Caco-2 (cell line): ENCODE measurements at regions not wholly inside any gene's neighbourhood (a gene's known extent, or its start where the extent isn't known, plus 50 kb on each side); places are given as distances from the start of the nearest gene placed in this dataset.

Experiments
- BruUV-seq: library from RNA; stranded (reverse); fragments of 400-500 nt; replicated peaks from 2 replicates; lab custom pipeline; 2021; lab: Mats Ljungman, UMichigan
- CTCF ChIA-PET: fragments of 300-600 bp; sonication (Branson Sonifier 250); formaldehyde crosslinking; loops from one replicate; lab custom pipeline; 2022; ENCODE audit warnings: antibody characterized with exemption; lab: Charles Lee
- POLR2A ChIA-PET: fragments of 300-600 bp; sonication (Branson Sonifier 250); formaldehyde crosslinking; loops from one replicate; lab custom pipeline; 2022; ENCODE audit warnings: antibody characterized with exemption; lab: Charles Lee
- DNase-seq, 2 experiments: peaks; one replicate each; pipeline versions ENCODE4 v3.0.0 to v3.0.0-alpha.2; 2020 to 2022
- H3K27me3 ChIP-seq: replicated peaks from 2 replicates; pipeline ENCODE4 v1.6.0; 2011; ENCODE audit warnings: low read length; ENCODE audit not compliant: control insufficient read depth, insufficient read depth
- H3K36me3 ChIP-seq: 2 replicates; pipeline ENCODE4 v1.5.1; 2011; ENCODE audit warnings: low read length; ENCODE audit not compliant: control insufficient read depth, insufficient read depth
- H3K4me1 ChIP-seq: fragments of 250-450 bp; sonication (Bioruptor Pico); 2 replicates; pipeline ENCODE4 v1.5.1; 2020; ENCODE audit warnings: mild to moderate bottlenecking
- H3K4me3 ChIP-seq: 2 replicates; pipeline ENCODE4 v1.5.1; 2011; ENCODE audit warnings: low read depth, mild to moderate bottlenecking, control low read depth, low read length
- H3K9me3 ChIP-seq: fragments of 250-450 bp; sonication (Bioruptor Pico); 2 replicates; pipeline ENCODE4 v1.5.1; 2020; ENCODE audit warnings: mild to moderate bottlenecking, moderate library complexity
- H3K27ac Mint-ChIP-seq: one replicate; pipeline ENCODE4 v1.8.0; 2022; ENCODE audit warnings: mixed read lengths; ENCODE audit not compliant: unreplicated experiment
- H3K27me3 Mint-ChIP-seq: one replicate; pipeline ENCODE4 v1.8.0; 2022; ENCODE audit warnings: mixed read lengths; ENCODE audit not compliant: insufficient read depth, unreplicated experiment
- H3K36me3 Mint-ChIP-seq: one replicate; pipeline ENCODE4 v1.8.0; 2022; ENCODE audit warnings: mild to moderate bottlenecking, mixed read lengths; ENCODE audit not compliant: insufficient read depth, unreplicated experiment
- H3K4me1 Mint-ChIP-seq: one replicate; pipeline ENCODE4 v1.8.0; 2022; ENCODE audit warnings: low read depth, mixed read lengths; ENCODE audit not compliant: unreplicated experiment
- H3K4me3 Mint-ChIP-seq: one replicate; pipeline ENCODE4 v1.8.0; 2022; ENCODE audit warnings: mild to moderate bottlenecking, moderate library complexity, mixed read lengths; ENCODE audit not compliant: unreplicated experiment
- H3K9me3 Mint-ChIP-seq: one replicate; pipeline ENCODE4 v1.8.0; 2022; ENCODE audit warnings: mixed read lengths; ENCODE audit not compliant: unreplicated experiment
- CTCF ChIP-seq, 2 experiments: fragments of 200-600 bp in 1 of 2; IDR thresholded peaks; 1 replicate in 1 of 2; 2 replicates in 1 of 2; pipeline versions ENCODE4 v1.5.1 to v1.8.0; 2011 to 2022; ENCODE audit warnings: antibody characterized with exemption in 1 of 2, control low read depth in 1 of 2, inconsistent platforms in 1 of 2, low read depth in 1 of 2, low read length in 1 of 2, mild to moderate bottlenecking in 1 of 2, moderate library complexity in 1 of 2; ENCODE audit not compliant: insufficient read depth in 1 of 2, severe bottlenecking in 1 of 2, unreplicated experiment in 1 of 2
- intact Hi-C: fragments of 100-400 bp; cut with micrococcal nuclease; formaldehyde crosslinking; loops from one replicate; pipeline ENCODE4 v1.10.0; 2022; ENCODE audit not compliant: unreplicated experiment

- Mint-ChIP-seq H3K27ac (no peak overlapping the region), H3K4me3 (no peak overlapping the region), H3K4me1 (peaks cover 19% of the 10 kb centered on the region), H3K9me3 (no peaks in the 10 kb centered on the region), H3K36me3 (no peaks in the 10 kb centered on the region), H3K27me3 (no peaks in the 10 kb centered on the region)
- no peak for DNase-seq
- Histone ChIP-seq H3K36me3 (no peaks in the 10 kb centered on the region), H3K4me1 (no peaks in the 10 kb centered on the region), H3K9me3 (no peaks in the 10 kb centered on the region), H3K4me3 (no peak overlapping the region), H3K27me3 (no peaks in the 10 kb centered on the region)
- ChIA-PET POLR2A (no interaction called here), CTCF (no interaction called here)
- intact Hi-C loops: no loop called here
- no TSS peak for BruUV-seq
- TF ChIP-seq CTCF (IDR thresholded peaks at IDR 0.05; ENCODE audit: insufficient read depth in 1 of 2, low read depth in 1 of 2, low read length in 1 of 2, severe bottlenecking in 1 of 2, unreplicated experiment in 1 of 2): no peak
These were observed 87.0 kb downstream of the CD164 start for GRCh38 chr6:109295109-109295773.

- intact Hi-C loops: loop anchor here (5.0 kb wide), 1 partner anchor 106 kb away; no protein-coding TSS in a partner anchor
- H3K36me3 ChIP-seq: no peaks in the 10 kb centered on the region
- Mint-ChIP-seq H3K36me3 (no peaks in the 10 kb centered on the region), H3K4me1 (peaks cover 19% of the 10 kb centered on the region), H3K27me3 (no peaks in the 10 kb centered on the region), H3K9me3 (no peaks in the 10 kb centered on the region), H3K27ac (no peak overlapping the region), H3K4me3 (no peak overlapping the region)
- no peaks in the 10 kb centered on the region for H3K9me3 ChIP-seq
- ChIA-PET POLR2A (no interaction called here), CTCF (no interaction called here)
- no peak overlapping the region for H3K4me3 ChIP-seq
- no peaks in the 10 kb centered on the region for H3K27me3 ChIP-seq
- TF ChIP-seq CTCF (IDR thresholded peaks at IDR 0.05; ENCODE audit: insufficient read depth in 1 of 2, low read depth in 1 of 2, low read length in 1 of 2, severe bottlenecking in 1 of 2, unreplicated experiment in 1 of 2): no peak
- no peaks in the 10 kb centered on the region for H3K4me1 ChIP-seq
- no TSS peak for BruUV-seq
- DNase-seq: no peak
These were observed 89.2 kb downstream of the CD164 start for GRCh38 chr6:109292983-109293586.

- no peak for DNase-seq
- H3K27me3 Mint-ChIP-seq: no peaks in the 10 kb centered on the region
- H3K27me3 ChIP-seq: no peaks in the 10 kb centered on the region
- H3K9me3 ChIP-seq: no peaks in the 10 kb centered on the region
- intact Hi-C loops: loop anchor here (5.0 kb wide), 1 partner anchor 105 kb away; no protein-coding TSS in a partner anchor
- H3K4me3 ChIP-seq: no peak overlapping the region
- no peak for TF ChIP-seq CTCF (IDR thresholded peaks at IDR 0.05; ENCODE audit: insufficient read depth in 1 of 2, low read depth in 1 of 2, low read length in 1 of 2, severe bottlenecking in 1 of 2, unreplicated experiment in 1 of 2)
- no peaks in the 10 kb centered on the region for H3K36me3 Mint-ChIP-seq
- POLR2A ChIA-PET: no interaction called here
- H3K9me3 Mint-ChIP-seq: no peaks in the 10 kb centered on the region
- no TSS peak for BruUV-seq
- no peaks in the 10 kb centered on the region for H3K4me1 ChIP-seq
- CTCF ChIA-PET: no interaction called here
- no peak overlapping the region for H3K4me3 Mint-ChIP-seq
- peaks cover 19% of the 10 kb centered on the region for H3K4me1 Mint-ChIP-seq
- no peaks in the 10 kb centered on the region for H3K36me3 ChIP-seq
- no peak overlapping the region for H3K27ac Mint-ChIP-seq
These were observed 89.8 kb downstream of the CD164 start for GRCh38 chr6:109292420-109292819.
